ENCODE measurements at regions not wholly inside any gene's neighbourhood (a gene's known extent, or its start where the extent isn't known, plus 50 kb on each side); places are given as distances from the start of the nearest gene placed in this dataset.
A peak's percentile ranks its signal among the peaks of the same experiment; 100 is the strongest.

DNA sequence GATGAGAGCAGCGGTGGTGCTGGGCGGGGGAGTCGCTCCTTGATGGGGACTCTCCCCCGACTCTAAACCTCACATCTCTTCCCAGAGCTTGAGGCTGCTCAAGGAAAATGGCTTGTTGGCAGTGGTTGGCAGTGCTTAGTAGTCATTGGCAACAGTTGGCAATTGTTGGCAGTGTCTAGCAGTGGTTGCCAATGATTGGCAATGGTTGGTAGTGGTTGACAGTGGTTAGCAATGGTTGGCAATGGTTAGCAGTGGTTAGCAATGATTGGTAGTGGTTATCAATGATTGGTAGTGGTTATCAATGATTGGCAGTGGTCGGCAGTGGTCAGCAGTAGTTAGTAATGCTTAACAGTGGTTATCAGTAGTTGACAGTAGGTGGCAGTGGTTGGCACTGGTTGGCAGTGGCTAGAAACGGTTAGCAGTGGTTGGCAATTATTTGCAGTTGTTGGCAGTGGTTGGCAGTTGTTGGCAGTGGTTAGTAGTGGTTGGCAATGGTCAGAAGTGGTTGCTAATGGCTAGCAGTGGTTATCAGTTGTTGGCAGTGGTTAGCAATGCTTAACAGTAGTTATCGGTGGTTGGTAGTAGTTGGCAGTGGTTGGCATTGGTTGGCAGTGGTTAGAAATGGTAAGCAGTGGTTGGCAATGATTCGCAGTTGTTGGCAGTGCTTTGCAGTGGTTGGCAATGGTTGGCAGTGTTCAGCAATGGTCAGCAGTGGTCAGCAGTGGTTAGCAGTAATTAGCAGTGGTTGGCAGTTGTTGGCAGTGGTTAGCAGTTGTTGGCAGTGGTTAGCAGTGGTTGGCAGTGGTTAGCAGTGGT is 85.4 kb upstream of the OTOS start:
- DNase-seq = no peak

DNA sequence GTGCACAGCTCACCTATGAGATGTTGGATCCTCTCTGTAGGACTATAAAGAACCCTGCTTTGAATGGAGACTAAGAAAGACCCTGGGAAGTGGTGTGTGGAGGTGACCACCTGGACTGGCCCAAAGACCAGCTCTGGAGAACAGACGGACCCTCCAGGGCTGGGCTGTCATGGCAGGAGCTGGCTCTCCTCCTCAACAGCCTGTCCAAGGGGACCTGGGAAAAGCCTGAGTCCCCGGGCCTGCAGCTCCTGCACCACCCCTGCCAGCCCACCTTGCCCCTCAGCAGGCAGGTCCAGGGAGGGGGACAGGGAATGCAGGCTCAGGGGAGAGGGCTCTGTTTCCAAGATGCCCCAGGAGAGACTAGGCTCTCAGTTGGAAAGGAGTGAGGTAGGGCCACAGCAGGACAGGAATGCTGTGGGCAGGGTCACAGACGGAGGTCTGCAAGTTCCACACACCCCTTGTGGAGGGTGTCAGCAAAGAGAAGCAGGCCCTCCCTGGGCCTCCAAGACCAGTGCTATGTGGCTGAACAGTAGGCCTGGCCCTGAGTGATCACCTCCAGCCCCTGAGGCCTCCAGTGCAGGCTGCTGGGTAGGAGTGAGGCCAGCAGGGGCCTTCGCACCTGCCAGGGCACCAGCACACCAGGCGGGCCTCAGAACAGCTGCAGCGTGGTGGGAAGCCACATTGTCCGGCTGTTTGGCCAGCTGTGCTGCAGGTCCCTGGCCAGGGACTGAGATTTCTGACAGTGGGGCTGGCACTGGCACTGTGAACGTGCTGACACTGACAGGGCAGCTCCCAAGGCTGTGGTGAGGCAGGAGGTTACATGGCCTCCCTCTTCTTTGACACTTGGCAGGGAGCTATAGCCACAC is 86.4 kb upstream of the OTOS start:
- DNase-seq = no peak

DNA sequence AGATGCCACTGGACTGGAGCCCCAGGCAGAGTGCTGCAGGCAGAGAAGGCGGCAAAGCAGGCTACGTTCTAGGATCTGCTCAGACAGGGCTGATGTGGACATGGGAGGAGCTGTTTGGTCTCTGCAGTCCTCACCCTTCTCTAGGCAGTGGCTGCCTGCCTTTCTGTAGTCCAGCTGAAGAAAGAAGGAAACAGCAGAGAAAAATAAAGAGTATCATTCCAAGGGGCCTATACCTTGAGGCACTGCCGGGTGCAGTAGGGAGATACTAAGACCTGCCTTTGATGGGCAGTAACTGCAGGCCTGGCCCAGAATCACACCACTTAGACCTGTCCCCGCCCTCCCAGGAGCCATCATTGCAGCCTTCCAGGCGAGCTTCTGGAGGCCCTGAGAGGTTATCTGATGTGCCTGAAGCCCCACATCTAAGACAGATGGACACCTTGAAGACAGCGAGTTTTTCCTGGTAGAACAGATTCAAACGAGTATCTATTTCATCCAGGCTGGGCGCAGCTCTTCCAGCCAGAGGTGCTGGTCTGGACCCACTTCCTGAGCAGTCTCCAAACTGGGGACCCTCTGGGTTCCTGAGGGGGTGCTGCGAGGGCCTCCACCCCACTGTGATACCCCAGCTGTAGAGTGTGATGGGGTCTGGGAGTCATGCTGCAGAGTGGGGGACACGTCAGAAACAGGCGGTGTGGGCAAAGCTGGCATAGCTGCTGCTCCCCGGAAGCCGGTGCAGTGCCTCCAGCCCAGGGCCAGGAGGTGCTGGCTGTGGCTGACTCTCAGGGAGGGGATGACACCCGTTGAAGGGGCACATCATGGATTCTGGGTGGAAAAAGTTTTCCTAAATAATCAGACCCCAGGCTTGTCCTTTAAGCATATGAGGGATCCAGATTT is 87.3 kb upstream of the OTOS start:
- no peak for DNase-seq

DNA sequence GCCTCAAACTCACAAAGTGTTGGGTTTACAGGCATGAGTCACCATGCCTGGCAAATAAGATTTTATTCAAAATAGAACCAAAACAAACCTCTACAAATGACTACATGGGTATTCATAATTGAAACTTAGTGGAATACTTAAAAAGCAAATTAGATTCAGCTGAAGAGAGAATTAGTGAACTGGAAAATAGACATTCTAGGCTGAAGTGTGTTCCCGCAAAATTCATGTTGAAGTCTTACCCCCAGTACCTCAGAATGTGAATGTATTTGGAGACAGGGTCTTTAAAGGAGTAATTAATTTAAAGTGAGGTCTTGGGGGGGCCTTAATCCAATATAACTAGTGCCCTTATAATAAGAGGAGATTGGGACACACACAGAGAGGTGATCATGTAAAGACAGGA is 88.5 kb upstream of the OTOS start:
- no peak for DNase-seq

DNA sequence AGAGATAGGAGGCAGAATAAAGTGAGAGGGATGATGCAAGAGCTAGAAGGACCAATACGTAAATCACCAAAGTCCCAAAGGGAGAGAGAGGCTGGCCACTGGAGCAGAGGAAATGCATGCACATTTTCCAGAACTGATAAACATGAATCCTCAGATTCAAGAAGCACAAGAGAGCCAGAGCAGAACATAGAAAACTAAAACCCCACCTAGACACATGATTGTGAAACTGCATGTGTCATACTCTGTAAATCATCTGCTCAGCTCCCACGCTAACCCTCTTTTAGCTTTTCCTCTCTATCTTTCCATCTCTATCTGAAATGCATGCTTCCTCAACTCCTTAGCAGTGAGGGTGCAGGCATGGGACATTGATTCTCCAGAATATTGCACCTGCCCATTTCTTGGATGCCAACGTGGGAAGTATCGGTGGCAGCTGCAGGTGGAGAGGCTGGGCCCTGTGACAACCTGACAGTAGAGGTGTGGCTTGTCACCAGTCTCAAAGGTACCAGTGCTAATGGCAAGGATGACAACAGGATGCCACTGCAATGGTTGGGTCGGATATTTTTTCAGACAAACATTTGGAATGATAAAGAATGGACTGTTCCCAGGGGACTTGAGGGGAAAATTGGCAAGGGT is 89.3 kb upstream of the OTOS start:
- DNase-seq = no peak

DNA sequence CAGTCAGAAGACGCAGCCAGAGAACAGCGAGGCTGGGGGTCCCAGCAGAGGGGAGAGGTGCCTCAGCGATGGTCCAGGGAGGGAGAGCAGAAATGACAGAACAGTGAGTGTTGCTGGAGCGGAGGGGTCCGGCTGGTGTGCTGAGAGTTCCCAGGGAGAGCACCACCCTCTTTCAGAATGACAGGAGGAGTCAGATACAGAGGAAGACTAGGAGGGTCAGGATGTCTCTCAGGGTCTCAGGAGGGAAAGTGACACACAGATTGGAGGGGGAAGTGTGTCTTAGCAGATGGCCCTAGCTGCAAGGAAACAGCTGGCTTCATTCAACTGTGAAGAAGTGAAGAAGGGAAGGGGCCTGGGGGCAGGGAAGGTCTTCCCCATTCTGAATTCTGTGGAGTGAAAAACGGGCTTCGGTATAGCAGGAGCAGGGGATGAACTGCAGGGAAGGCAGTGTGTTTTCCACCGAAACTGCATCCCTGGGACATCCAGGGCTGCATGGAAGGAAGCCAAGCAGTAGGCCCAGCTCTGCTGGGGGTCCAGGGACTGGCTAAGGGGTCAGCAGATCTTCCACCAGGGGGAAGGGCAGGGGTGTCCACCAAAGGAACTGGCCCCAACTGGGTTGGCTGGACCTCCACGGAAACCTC is 90.0 kb upstream of the OTOS start:
- no peak for DNase-seq

DNA sequence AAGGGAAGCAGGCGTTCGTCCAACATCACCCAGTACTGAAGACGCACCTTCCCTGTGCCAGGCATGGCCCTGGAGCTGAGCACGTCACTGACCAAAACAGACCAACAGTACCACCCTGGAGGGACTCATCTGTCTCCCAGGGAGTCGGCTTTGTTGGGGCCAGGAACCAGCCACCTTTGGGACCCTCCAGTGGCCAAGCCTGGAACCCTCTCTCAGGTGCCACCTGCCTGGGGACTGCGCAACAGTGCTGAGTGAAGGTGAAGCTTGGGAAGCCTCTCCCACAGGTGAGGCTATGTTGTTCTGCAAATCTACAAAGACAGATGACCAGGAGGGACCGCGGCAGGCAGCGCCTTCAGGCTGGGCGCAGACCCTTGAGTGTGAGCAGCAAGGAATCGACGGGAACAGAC is 91.4 kb upstream of the OTOS start:
- DNase-seq = no peak

DNA sequence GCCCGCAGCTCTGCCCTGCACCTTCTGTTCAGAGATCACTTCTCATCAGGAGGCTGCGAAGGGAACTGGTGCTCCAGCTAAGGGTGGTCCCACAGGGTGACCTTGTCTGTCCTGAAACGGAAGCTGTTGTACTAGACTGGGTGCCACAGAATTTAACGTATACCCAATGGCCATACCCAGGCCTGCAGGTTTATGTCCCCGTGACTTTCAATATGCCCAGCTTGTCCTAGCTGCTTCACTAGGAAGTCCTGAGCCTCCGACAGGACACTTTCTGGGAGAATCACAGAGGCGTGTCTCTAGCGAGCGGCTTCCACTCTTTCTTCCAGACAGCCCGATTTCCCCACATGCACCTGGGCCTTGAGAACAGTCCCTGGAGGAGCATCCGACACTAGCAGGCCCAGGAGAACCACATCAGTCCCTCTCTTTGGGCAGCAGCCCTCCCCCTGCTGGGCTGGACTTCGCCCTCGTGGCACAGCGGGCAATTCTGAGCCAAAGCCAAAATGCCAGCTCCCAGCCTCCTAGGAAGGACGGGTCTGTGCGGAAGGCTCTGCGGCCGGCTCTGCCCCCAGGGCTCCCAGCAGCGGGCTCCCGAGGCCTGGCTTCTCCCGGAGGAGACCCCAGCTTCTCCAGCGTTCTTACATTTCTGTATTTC is 91.9 kb upstream of the OTOS start:
- DNase-seq = no peak

DNA sequence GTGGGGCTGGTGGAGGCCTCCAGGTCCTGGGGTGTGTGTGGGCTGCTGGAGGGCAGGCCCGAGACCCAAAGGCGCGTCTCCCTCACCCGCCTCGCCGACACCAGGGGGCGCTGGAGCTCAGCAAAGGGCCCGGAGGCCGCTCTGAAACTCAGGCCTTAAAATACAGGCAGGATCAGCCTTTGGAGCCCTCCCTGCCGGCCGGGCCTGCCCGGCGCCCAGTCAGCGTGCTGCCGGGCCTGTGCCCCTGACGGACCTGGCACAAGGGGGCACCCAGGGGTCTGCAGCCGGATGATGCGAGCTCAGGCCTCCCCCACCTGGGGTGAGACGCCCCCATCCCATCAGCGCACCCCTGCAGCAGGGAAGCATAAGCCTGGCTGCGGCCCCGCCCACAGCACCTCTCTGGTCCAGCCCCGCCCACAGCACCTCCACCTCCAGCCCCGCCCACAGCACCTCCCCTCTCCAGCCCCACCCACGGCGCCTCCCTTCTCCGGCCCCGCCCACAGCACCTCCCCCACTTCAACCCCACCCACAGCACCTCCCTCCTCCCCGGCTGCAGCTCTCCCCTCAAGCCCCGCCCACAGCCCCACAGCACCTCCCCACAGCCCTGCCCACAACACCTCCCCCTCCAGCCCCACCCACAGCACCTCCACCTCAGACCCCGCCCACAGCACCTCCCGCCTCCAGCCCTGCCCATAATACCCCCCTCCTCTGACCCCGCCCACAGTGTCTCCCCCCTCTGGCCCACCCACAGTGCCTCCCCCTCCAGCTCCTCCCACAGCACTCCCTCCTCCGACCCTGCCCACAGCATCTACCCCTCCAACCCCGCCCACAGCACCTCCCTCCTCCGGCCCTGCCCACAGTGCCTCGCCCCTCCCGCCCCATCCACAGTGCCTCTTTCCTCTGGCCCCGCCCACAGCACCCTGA is 92.8 kb upstream of the OTOS start:
- peak in 45 of 56 donors; percentile 32 to 98 (median 64) for DNase-seq

DNA sequence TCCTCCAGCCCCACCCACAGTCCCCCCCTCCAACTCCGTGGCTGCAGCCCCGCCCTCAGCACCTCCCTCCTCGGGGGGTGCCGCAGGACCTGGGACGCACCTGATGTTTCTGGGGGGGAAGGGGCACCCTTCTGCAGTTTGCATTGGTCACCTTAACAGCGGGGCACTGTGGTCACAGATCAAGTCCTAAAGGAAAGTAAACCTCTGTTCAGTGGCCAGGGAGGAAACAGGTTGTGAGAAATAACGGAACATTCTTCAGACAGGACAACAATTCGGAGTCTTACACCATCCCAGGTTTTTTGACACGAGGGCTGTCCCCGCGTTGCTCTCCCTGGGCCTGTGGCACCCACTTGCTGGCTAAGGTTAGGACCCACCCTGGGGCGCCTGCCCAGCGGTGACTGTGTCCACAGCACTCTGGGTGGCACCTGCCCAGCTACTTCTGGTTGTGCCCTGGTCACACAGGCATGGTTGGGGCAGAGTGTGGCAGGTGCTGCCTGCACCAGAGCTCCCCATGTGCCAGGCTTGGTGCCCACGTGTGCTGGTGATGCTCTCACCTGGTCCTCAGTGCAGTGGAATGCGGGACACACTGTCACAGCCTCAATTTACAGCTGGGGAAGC is 93.5 kb upstream of the OTOS start:
- no peak for DNase-seq

DNA sequence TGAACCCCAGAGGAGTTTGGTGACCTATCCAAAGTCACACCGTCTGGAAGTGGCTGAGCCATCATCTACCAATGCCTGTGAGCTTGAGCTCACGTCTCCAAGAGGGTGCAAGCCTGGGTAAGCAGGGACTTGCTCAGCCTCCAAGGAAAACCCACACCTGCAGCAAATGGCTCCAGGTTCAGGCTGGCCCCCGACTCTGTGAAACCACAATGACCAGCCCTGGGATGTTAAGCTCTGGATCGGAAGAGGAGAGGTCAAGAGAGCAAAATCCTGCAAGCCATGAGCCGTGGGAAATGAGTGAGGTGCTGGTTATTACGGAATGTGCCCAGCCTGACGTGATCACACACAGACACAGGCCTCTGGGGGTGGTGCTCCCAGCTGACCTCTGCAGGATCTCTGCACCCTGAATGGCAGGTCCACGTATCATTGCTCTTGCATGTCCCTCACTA is 94.1 kb upstream of the OTOS start:
- DNase-seq = no peak

DNA sequence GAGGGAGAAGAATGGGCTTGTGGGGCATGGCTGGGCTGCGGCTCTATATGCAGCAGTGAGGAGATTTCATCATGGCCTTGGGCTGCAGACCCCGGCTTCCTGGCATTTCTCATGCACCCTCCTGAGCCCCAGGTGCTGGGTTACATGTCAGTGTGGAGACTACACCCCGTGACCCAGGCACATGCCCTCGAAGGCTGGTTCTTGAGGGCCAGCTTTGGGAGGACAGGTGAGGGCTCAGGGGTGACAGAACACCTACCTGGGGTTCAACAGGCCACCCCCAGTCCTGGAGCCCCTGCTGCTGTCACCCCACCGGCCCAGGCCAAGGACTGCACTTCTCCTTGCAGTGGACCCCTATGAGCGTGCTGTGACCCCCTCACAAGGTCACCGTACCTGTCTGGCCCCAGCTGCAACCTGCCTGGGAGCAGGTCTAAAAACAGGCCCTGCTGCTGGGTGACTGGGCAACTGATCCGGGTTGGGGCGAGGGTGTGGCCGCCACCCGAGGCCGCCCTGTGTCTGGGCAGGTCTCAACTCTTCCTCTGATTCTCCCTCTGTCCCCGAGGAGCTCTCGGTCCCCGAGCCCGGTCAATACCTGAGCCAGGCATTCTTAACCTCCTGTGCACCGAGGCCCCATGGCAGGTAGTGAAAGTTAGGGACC is 94.8 kb upstream of the OTOS start:
- DNase-seq = no peak

DNA sequence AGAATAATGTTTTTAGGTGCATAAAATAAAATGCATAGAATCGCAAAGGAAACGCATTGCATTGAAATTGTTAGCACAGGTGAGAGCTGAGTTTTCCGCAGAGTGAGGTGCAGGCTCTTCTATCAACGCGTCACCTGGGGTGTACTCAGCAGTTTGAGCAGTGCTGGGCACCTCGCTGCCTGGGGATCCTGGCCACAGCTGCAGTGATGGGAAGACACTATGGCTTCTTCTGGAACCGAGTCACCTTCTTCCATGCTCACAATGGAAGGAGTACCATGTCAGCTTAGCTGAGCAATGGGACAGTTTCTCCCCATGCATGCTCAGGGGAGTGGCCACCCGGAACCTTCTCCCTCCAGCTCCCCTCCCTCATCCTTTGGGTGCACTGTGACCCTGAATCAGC is 95.4 kb upstream of the OTOS start:
- DNase-seq = no peak

DNA sequence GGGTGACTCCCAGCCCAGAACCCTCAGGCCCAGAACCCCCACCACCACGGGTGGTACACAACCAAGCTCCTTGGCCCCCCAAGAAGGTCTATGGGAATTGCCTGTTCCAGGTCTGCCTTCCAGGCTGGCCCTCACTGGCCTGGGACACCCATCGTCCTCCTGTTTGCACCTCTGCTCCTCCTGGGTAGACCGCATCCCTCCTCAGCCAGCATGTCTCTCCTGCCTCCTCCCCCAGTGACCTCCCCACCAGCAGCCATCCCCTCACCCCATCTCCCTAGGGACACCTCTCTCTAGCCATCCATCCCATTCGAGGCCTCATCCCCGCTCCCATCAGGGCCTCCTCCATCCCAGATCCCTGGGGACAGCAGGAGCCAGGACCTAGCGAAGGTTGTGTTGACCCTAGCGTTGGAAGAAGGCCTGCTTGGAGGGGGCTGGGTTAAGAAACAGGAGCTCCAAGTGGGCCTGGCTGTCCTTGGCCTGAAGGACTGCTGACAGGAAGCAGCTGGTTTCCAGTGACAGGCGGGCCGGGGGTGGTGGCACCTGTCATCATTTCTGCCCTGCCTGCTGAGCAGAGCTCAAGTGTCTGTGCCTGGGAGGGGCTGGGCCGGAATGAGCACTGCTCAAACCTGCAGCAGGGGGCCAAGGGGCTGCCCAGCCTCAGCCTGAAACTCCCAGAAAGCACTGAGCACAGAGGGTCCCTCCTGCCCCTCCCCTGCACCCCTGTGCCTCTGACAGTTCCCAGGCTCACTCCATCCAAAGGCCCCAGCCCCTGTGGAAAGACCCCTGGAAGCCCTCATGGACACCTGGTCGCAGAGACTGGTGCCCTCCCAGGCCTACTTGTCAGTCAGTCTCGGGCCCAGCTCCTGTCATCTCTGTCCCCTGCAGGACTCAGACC is 96.0 kb upstream of the OTOS start:
- DNase-seq = no peak

DNA sequence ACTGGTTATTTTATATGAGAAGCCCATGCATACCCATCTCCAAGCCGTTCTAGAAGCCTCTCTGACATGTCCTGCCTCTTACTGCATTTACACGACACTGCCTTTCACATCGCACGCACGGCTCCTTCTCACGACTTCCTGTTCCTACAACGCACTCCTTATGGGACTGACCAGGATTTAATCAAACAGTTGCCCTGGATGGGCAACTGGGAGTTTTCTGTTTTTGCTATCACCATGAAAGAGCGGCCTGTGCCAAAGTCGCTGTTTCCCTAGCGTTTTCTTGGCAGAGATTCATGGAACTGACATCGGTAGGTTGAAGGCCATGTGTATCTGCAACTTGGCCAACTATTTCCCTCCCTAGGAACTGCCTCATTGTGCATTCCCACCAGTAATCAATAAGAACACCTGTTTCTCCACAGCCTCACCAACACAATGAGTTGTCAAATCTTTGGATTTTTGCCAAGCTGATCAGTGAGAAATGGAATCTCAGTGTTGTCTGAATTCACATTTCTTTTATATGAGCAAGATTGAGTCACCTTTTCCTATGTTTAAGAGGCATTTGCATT is 97.2 kb upstream of the OTOS start:
- DNase-seq = peak in 2 of 56 donors; percentile 26 to 44

DNA sequence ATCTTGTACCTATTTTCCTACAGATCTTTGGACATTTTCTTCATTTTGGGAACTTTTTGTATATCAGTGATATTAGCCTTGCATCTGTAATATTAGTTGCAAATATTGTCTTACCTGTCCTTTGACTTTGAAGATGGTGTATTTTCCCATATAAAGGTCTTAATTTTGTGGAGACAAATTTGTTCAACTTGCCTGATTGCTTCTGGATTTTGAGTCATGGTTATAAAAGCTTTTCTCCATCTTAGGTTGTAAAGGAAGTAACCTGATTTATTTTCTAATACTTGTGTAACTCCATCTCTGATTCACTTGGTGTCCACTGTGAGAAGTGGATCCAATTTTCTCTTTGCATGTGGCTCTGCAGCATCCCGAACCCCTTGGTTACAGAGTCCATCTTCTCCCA is 97.7 kb upstream of the OTOS start:
- no peak for DNase-seq
